ENCODE measurements at regions not wholly inside any gene's neighbourhood (a gene's known extent, or its start where the extent isn't known, plus 50 kb on each side); places are given as distances from the start of the nearest gene placed in this dataset.

GRCh38 chr17:36689089-36689667, 87.8 kb downstream of the MRM1 start:
- Histone ChIP-seq H4K20me1 (replicated peaks in 1 of 2; ENCODE audit: control insufficient read depth in 1 of 2, insufficient read depth in 2 of 2, low read length in 2 of 2) (no peaks in the 10 kb centered on the region), H2AK5ac (ENCODE audit: low read depth, low read length) (no peak overlapping the region)

More at GRCh38 chr17:36689089-36689667, 87.8 kb downstream of the MRM1 start:
- Histone ChIP-seq H3K4me2 (ENCODE audit: insufficient read depth in 1 of 2, low read depth in 2 of 2, low read length in 2 of 2) (no peak overlapping the region), H2BK5ac (ENCODE audit: low read depth, low read length) (no peak overlapping the region), H4K91ac (replicated peaks; ENCODE audit: insufficient read length, low read length) (no peak overlapping the region), H3K79me2 (ENCODE audit: control insufficient read depth in 1 of 2, insufficient read depth in 2 of 2, low read length in 2 of 2) (no peaks in the 10 kb centered on the region), H3K56ac (replicated peaks; ENCODE audit: insufficient read length, low read depth, low read length) (no peak overlapping the region), H3K14ac (ENCODE audit: insufficient read length) (no peak overlapping the region), H4K8ac (ENCODE audit: extremely low read depth, insufficient read depth, low read length) (no peak overlapping the region), H3K79me1 (ENCODE audit: low read depth, low read length) (no peaks in the 10 kb centered on the region), H2BK20ac (ENCODE audit: low read length) (no peak overlapping the region), H3K27me3 (replicated peaks in 1 of 4; ENCODE audit: control insufficient read depth in 3 of 4, extremely low read depth in 1 of 4, insufficient read depth in 3 of 4, low read length in 3 of 4) (no peaks in the 10 kb centered on the region), H3K18ac (ENCODE audit: extremely low read depth, low read length) (no peak overlapping the region), H3K4me1 (replicated peaks in 1 of 4; ENCODE audit: control insufficient read depth in 3 of 4, insufficient read depth in 4 of 4, low read length in 3 of 4) (peaks cover 4 to 16% (median 12%) of the 10 kb centered on the region in 4 experiments), H3K4ac (replicated peaks; ENCODE audit: insufficient read length, low read depth, low read length) (no peak overlapping the region), H3K23me2 (ENCODE audit: low read depth, low read length) (no peaks in the 10 kb centered on the region), H4K5ac (ENCODE audit: insufficient read length, low read depth, low read length) (no peak overlapping the region), H3K36me3 (ENCODE audit: control insufficient read depth in 2 of 4, insufficient read depth in 4 of 4, low read length in 3 of 4) (no peaks in the 10 kb centered on the region), H2BK15ac (ENCODE audit: low read length) (no peak overlapping the region), H3K9ac (replicated peaks in 1 of 4; ENCODE audit: extremely low read depth in 1 of 4, low read depth in 3 of 4, low read length in 3 of 4) (no peak overlapping the region), H3K23ac (ENCODE audit: insufficient read length) (no peak overlapping the region), H2AFZ (ENCODE audit: low read length) (no peak overlapping the region), H2BK12ac (ENCODE audit: low read depth, low read length) (no peak overlapping the region), H3K4me3 (ENCODE audit: extremely low read depth in 1 of 4, insufficient read depth in 2 of 4, low read depth in 3 of 4, low read length in 4 of 4) (no peak overlapping the region), H3K9me3 (ENCODE audit: insufficient read depth in 2 of 2, low read depth in 1 of 2, low read length in 1 of 2) (no peaks in the 10 kb centered on the region), H2BK120ac (replicated peaks; ENCODE audit: low read depth, low read length) (no peak overlapping the region), H3K27ac (ENCODE audit: low read depth, low read length) (no peak overlapping the region)
- no peak for DNase-seq (ENCODE audit: low read depth in 1 of 2, low spot score in 2 of 2)
- no peak for FAIRE-seq
- POLR2A ChIA-PET (ENCODE audit: partially characterized antibody): no interaction called here
- CTCF ChIA-PET (ENCODE audit: partially characterized antibody): interaction anchor here (0.6 kb wide), 1 partner anchor 16 kb away, joined by 3 read pairs; no protein-coding TSS in a partner anchor
- 88% methylated on average over 15 of the region's 15 CpGs; no CpG with 5 or more reads in 1 of the 2 experiments for WGBS, 2 experiments (ENCODE audit: extremely low coverage in 1 of 2, insufficient coverage in 1 of 2, insufficient read length in 1 of 2, insufficient replicate concordance in 2 of 2, low coverage in 1 of 2, low lambda C conversion rate in 2 of 2, missing lambda C conversion rate in 1 of 2)
- TF ChIP-seq KDM1A (IDR thresholded peaks at IDR 0.05; ENCODE audit: borderline replicate concordance, low read length) (no peak), GTF2F1 (IDR thresholded peaks at IDR 0.05; ENCODE audit: borderline replicate concordance, low read depth, low read length) (no peak), HDAC6 (IDR thresholded peaks at IDR 0.05; ENCODE audit: low read depth, low read length) (no peak)
- TF ChIP-seq, protein P1, sequence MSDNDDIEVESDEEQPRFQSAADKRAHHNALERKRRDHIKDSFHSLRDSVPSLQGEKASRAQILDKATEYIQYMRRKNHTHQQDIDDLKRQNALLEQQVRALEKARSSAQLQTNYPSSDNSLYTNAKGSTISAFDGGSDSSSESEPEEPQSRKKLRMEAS (IDR thresholded peaks at IDR 0.05): no peak
